GM12875 (cell line): ENCODE measurements at regions not wholly inside any gene's neighbourhood (a gene's known extent, or its start where the extent isn't known, plus 50 kb on each side); places are given as distances from the start of the nearest gene placed in this dataset.

Experiments used
- H3K4me3 ChIP-seq: one replicate; pipeline ENCODE4 v1.5.1; 2011; ENCODE audit warnings: low read depth, low read length, control low read depth
- CTCF ChIP-seq: IDR thresholded peaks from 2 replicates; pipeline ENCODE4 v1.5.1; 2011; ENCODE audit warnings: low read depth, mild to moderate bottlenecking, control low read depth, inconsistent platforms, low read length, moderate library complexity, borderline replicate concordance; ENCODE audit not compliant: insufficient read depth

- no peak overlapping the region for H3K4me3 ChIP-seq
- TF ChIP-seq CTCF, result no peak
Measured at GRCh38 chr20:24738981-24739633, 210.0 kb upstream of the CST7 start.

- no peak overlapping the region for H3K4me3 ChIP-seq
- no peak for TF ChIP-seq CTCF
Measured at GRCh38 chr20:24739746-24740145, 209.3 kb upstream of the CST7 start.

- no peak for TF ChIP-seq CTCF
- no peak overlapping the region for H3K4me3 ChIP-seq
Measured at GRCh38 chr20:24741493-24742072, 207.5 kb upstream of the CST7 start.

- no peak overlapping the region for H3K4me3 ChIP-seq
- no peak for TF ChIP-seq CTCF
Measured at GRCh38 chr20:24742436-24742835, 206.6 kb upstream of the CST7 start.

- no peak overlapping the region for H3K4me3 ChIP-seq
- no peak for TF ChIP-seq CTCF
Measured at GRCh38 chr20:24742989-24743388, 206.1 kb upstream of the CST7 start.

- H3K4me3 ChIP-seq, result no peak overlapping the region
- TF ChIP-seq CTCF, result no peak
Measured at GRCh38 chr20:24743641-24744040, 205.4 kb upstream of the CST7 start.

- TF ChIP-seq CTCF, result no peak
- no peak overlapping the region for H3K4me3 ChIP-seq
Measured at GRCh38 chr20:24744747-24745146, 204.3 kb upstream of the CST7 start.
